Stimulated activated naive B cell treated with anti-CD40 and anti-IgM and Interleukin-4, amounts not matched to agents 10 μg/mL and 1 μg/mL and 100 μg/mL, for 72 hours (primary cell): ENCODE measurements at regions not wholly inside any gene's neighbourhood (a gene's known extent, or its start where the extent isn't known, plus 50 kb on each side); places are given as distances from the start of the nearest gene placed in this dataset.

ENCODE experiments used
- ATAC-seq, 2 donors: fragments of 150-1000 bp; cut with Tn5 transposase; replicated peaks; 2 replicates each; pipeline ENCODE4 v1.10.0; 2021; ENCODE audit warnings: moderate library complexity in 1 of 2
- DNase-seq: peaks from one replicate; pipeline ENCODE4 v3.0.0; 2021
- H3K27ac Mint-ChIP-seq: one replicate; pipeline ENCODE4 v1.8.0; 2022; ENCODE audit warnings: mild to moderate bottlenecking, mixed read lengths
- H3K27me3 Mint-ChIP-seq, 2 donors: one replicate each; pipeline ENCODE4 v1.8.0; 2022; ENCODE audit warnings: mixed read lengths in 2 of 2
- H3K36me3 Mint-ChIP-seq, 2 donors: one replicate each; pipeline ENCODE4 v1.8.0; 2022; ENCODE audit warnings: mixed read lengths in 2 of 2, mild to moderate bottlenecking in 1 of 2
- H3K4me1 Mint-ChIP-seq, 2 donors: one replicate each; pipeline ENCODE4 v1.8.0; 2022; ENCODE audit warnings: mixed read lengths in 2 of 2, mild to moderate bottlenecking in 1 of 2
- H3K4me3 Mint-ChIP-seq, 2 donors: one replicate each; pipeline ENCODE4 v1.8.0; 2022; ENCODE audit warnings: mild to moderate bottlenecking in 2 of 2, mixed read lengths in 2 of 2, moderate library complexity in 1 of 2
- H3K9me3 Mint-ChIP-seq, 2 donors: one replicate each; pipeline ENCODE4 v1.8.0; 2022; ENCODE audit warnings: mixed read lengths in 2 of 2, mild to moderate bottlenecking in 1 of 2

- peaks cover 0 to 5% of the 10 kb centered on the region in 2 donors for H3K27me3 Mint-ChIP-seq
- peaks cover 0 to 4% of the 10 kb centered on the region in 2 donors for H3K9me3 Mint-ChIP-seq
- no peak for ATAC-seq
- H3K4me3 Mint-ChIP-seq: no peak overlapping the region
- H3K27ac Mint-ChIP-seq: no peak overlapping the region
- peaks cover 0 to under 1% of the 10 kb centered on the region in 2 donors for H3K4me1 Mint-ChIP-seq
- DNase-seq: no peak
- peaks cover 6% of the 10 kb centered on the region in 2 donors for H3K36me3 Mint-ChIP-seq
These were observed 72.6 kb downstream of the CHST2 start for GRCh38 chr3:143192193-143192592.

- ATAC-seq (no peak), DNase-seq (no peak)
- H3K4me1 Mint-ChIP-seq: peaks cover 2 to 14% of the 10 kb centered on the region in 2 donors
- no peaks in the 10 kb centered on the region for H3K9me3 Mint-ChIP-seq
- H3K36me3 Mint-ChIP-seq: peaks cover 0 to 3% of the 10 kb centered on the region in 2 donors
- H3K27me3 Mint-ChIP-seq: no peaks in the 10 kb centered on the region
- H3K27ac Mint-ChIP-seq: no peak overlapping the region
- no peak overlapping the region for H3K4me3 Mint-ChIP-seq
These were observed 80.7 kb downstream of the CHST2 start for GRCh38 chr3:143200001-143200924.

- no peak for DNase-seq
- H3K36me3 Mint-ChIP-seq: peaks cover 4 to 5% of the 10 kb centered on the region in 2 donors
These were observed 81.5 kb downstream of the CHST2 start for GRCh38 chr3:143201045-143201444.

GRCh38 chr3:143201870-143202752 lies 82.5 kb downstream of the CHST2 start:
- Mint-ChIP-seq H3K4me1 (peaks cover 8 to 25% of the 10 kb centered on the region in 2 donors), H3K27me3 (no peaks in the 10 kb centered on the region), H3K36me3 (peaks cover 4 to 6% of the 10 kb centered on the region in 2 donors), H3K4me3 (peak overlapping the region in 1 of 2 donors; percentile 4), H3K9me3 (peaks cover 1 to 4% of the 10 kb centered on the region in 2 donors), H3K27ac (no peak overlapping the region)
- no peak for ATAC-seq
- DNase-seq: no peak

More at GRCh38 chr3:143201045-143201444, 81.5 kb downstream of the CHST2 start:
- Mint-ChIP-seq H3K27ac (no peak overlapping the region), H3K4me1 (peaks cover 2 to 14% of the 10 kb centered on the region in 2 donors), H3K9me3 (peaks cover 1 to 4% of the 10 kb centered on the region in 2 donors), H3K27me3 (no peaks in the 10 kb centered on the region), H3K4me3 (no peak overlapping the region)
- no peak for ATAC-seq

GRCh38 chr3:143203142-143203541 lies 83.6 kb downstream of the CHST2 start:
- no peak overlapping the region for H3K4me3 Mint-ChIP-seq

GRCh38 chr3:143203848-143204247 lies 84.3 kb downstream of the CHST2 start:
- Mint-ChIP-seq H3K36me3 (peaks cover 4 to 6% of the 10 kb centered on the region in 2 donors), H3K27ac (no peak overlapping the region), H3K9me3 (peaks cover 1 to 4% of the 10 kb centered on the region in 2 donors), H3K27me3 (no peaks in the 10 kb centered on the region), H3K4me1 (peaks cover 12 to 31% of the 10 kb centered on the region in 2 donors), H3K4me3 (no peak overlapping the region)
- ATAC-seq (no peak), DNase-seq (no peak)

More at GRCh38 chr3:143203142-143203541, 83.6 kb downstream of the CHST2 start:
- DNase-seq (no peak), ATAC-seq (no peak)
- Mint-ChIP-seq H3K9me3 (peaks cover 1 to 4% of the 10 kb centered on the region in 2 donors), H3K27ac (no peak overlapping the region), H3K36me3 (peaks cover 4 to 6% of the 10 kb centered on the region in 2 donors), H3K27me3 (no peaks in the 10 kb centered on the region), H3K4me1 (peaks cover 12 to 30% of the 10 kb centered on the region in 2 donors)

- ATAC-seq (no peak), DNase-seq (no peak)
- Mint-ChIP-seq H3K27me3 (peaks cover 0 to 5% of the 10 kb centered on the region in 2 donors), H3K9me3 (peaks cover 1 to 4% of the 10 kb centered on the region in 2 donors), H3K36me3 (peaks cover 4 to 6% of the 10 kb centered on the region in 2 donors), H3K27ac (peak overlapping the region; percentile 47), H3K4me1 (peaks cover 10 to 28% of the 10 kb centered on the region in 2 donors), H3K4me3 (peak overlapping the region in 1 of 2 donors; percentile 44)
These were observed 87.4 kb downstream of the CHST2 start for GRCh38 chr3:143206955-143207337.

GRCh38 chr3:143207338-143207961 lies 87.9 kb downstream of the CHST2 start:
- ATAC-seq (peak; percentile 92 to 95), DNase-seq (peak; percentile 84)
- peaks cover 10 to 23% of the 10 kb centered on the region in 2 donors for H3K4me1 Mint-ChIP-seq
- H3K27ac Mint-ChIP-seq: peak overlapping the region; percentile 47
- H3K27me3 Mint-ChIP-seq: peaks cover 0 to 5% of the 10 kb centered on the region in 2 donors
- H3K4me3 Mint-ChIP-seq: peak overlapping the region in 1 of 2 donors; percentile 44
- peaks cover 4 to 6% of the 10 kb centered on the region in 2 donors for H3K36me3 Mint-ChIP-seq
- peaks cover 1 to 4% of the 10 kb centered on the region in 2 donors for H3K9me3 Mint-ChIP-seq

GRCh38 chr3:143208976-143209714 lies 89.6 kb downstream of the CHST2 start:
- H3K27me3 Mint-ChIP-seq: peaks cover 0 to 5% of the 10 kb centered on the region in 2 donors
- peaks cover 1 to 4% of the 10 kb centered on the region in 2 donors for H3K9me3 Mint-ChIP-seq
- H3K27ac Mint-ChIP-seq: peak overlapping the region; percentile 31
- no peak overlapping the region for H3K4me3 Mint-ChIP-seq
- ATAC-seq: no peak
- no peak for DNase-seq
- peaks cover 4 to 6% of the 10 kb centered on the region in 2 donors for H3K36me3 Mint-ChIP-seq
- H3K4me1 Mint-ChIP-seq: peaks cover 10 to 22% of the 10 kb centered on the region in 2 donors

GRCh38 chr3:143209715-143210059 lies 90.1 kb downstream of the CHST2 start:
- Mint-ChIP-seq H3K27ac (no peak overlapping the region), H3K4me1 (peaks cover 10 to 22% of the 10 kb centered on the region in 2 donors), H3K9me3 (peaks cover 1 to 4% of the 10 kb centered on the region in 2 donors), H3K4me3 (no peak overlapping the region), H3K36me3 (peaks cover 3 to 4% of the 10 kb centered on the region in 2 donors), H3K27me3 (peaks cover 0 to 5% of the 10 kb centered on the region in 2 donors)
- ATAC-seq (no peak), DNase-seq (no peak)

- Mint-ChIP-seq H3K4me1 (peaks cover 10 to 22% of the 10 kb centered on the region in 2 donors), H3K27ac (no peak overlapping the region), H3K4me3 (no peak overlapping the region), H3K27me3 (peaks cover 0 to 5% of the 10 kb centered on the region in 2 donors), H3K36me3 (peaks cover 3 to 4% of the 10 kb centered on the region in 2 donors), H3K9me3 (peaks cover 1 to 4% of the 10 kb centered on the region in 2 donors)
- ATAC-seq: no peak
- DNase-seq: no peak
These were observed 90.6 kb downstream of the CHST2 start for GRCh38 chr3:143210141-143210540.

- Mint-ChIP-seq H3K27ac (no peak overlapping the region), H3K36me3 (no peaks in the 10 kb centered on the region), H3K4me3 (no peak overlapping the region), H3K9me3 (no peaks in the 10 kb centered on the region), H3K4me1 (peaks cover 11 to 29% of the 10 kb centered on the region in 2 donors), H3K27me3 (peaks cover 0 to 5% of the 10 kb centered on the region in 2 donors)
- ATAC-seq (no peak), DNase-seq (no peak)
These were observed 95.5 kb downstream of the CHST2 start for GRCh38 chr3:143215059-143215458.
